GM18505 (cell line): ENCODE measurements at regions not wholly inside any gene's neighbourhood (a gene's known extent, or its start where the extent isn't known, plus 50 kb on each side); places are given as distances from the start of the nearest gene placed in this dataset.

Experiments used
- ATAC-seq: cut with Tn5 transposase; IDR thresholded peaks from one replicate; pipeline ENCODE4 v1.9.1; 2021; ENCODE audit not compliant: unreplicated experiment
- POLR2A ChIP-seq: IDR thresholded peaks from 4 replicates; pipeline ENCODE4 v1.6.1; 2011; ENCODE audit warnings: borderline replicate concordance; ENCODE audit not compliant: insufficient read depth, insufficient read length; ENCODE audit errors: extremely low read depth

- TF ChIP-seq POLR2A = no peak
These were observed 163.5 kb downstream of the VRK1 start for GRCh38 chr14:96960598-96961116.

GRCh38 chr14:96961895-96962294 lies 164.7 kb downstream of the VRK1 start:
- TF ChIP-seq POLR2A = no peak
- no peak for ATAC-seq

More at GRCh38 chr14:96960598-96961116, 163.5 kb downstream of the VRK1 start:
- no peak for ATAC-seq

GRCh38 chr14:96962337-96962736 lies 165.2 kb downstream of the VRK1 start:
- TF ChIP-seq POLR2A = no peak
- ATAC-seq = peak; percentile 65

GRCh38 chr14:96964726-96965415 lies 167.7 kb downstream of the VRK1 start:
- TF ChIP-seq POLR2A = no peak
- no peak for ATAC-seq

GRCh38 chr14:96965885-96966595 lies 168.9 kb downstream of the VRK1 start:
- ATAC-seq = no peak

GRCh38 chr14:96975116-96975515 lies 177.9 kb downstream of the VRK1 start:
- ATAC-seq = no peak
- TF ChIP-seq POLR2A = no peak

More at GRCh38 chr14:96965885-96966595, 168.9 kb downstream of the VRK1 start:
- TF ChIP-seq POLR2A = no peak

GRCh38 chr14:96978525-96979272 lies 181.5 kb downstream of the VRK1 start:
- ATAC-seq = no peak

GRCh38 chr14:96979611-96980074 lies 182.5 kb downstream of the VRK1 start:
- TF ChIP-seq POLR2A = no peak
- no peak for ATAC-seq

More at GRCh38 chr14:96978525-96979272, 181.5 kb downstream of the VRK1 start:
- no peak for TF ChIP-seq POLR2A

- ATAC-seq = no peak
- no peak for TF ChIP-seq POLR2A
These were observed 183.7 kb downstream of the VRK1 start for GRCh38 chr14:96980835-96981234.

GRCh38 chr14:96986256-96987085 lies 189.3 kb downstream of the VRK1 start:
- no peak for ATAC-seq

GRCh38 chr14:96987086-96987474 lies 189.9 kb downstream of the VRK1 start:
- no peak for TF ChIP-seq POLR2A
- no peak for ATAC-seq

More at GRCh38 chr14:96986256-96987085, 189.3 kb downstream of the VRK1 start:
- TF ChIP-seq POLR2A = no peak

- ATAC-seq = no peak
- no peak for TF ChIP-seq POLR2A
These were observed 190.6 kb downstream of the VRK1 start for GRCh38 chr14:96987771-96988170.

- ATAC-seq = no peak
- TF ChIP-seq POLR2A = no peak
These were observed 192.1 kb downstream of the VRK1 start for GRCh38 chr14:96989306-96989705.

- TF ChIP-seq POLR2A = no peak
- no peak for ATAC-seq
These were observed 194.0 kb downstream of the VRK1 start for GRCh38 chr14:96991226-96991625.
